HG03060 (cell line): ENCODE measurements at regions not wholly inside any gene's neighbourhood (a gene's known extent, or its start where the extent isn't known, plus 50 kb on each side); places are given as distances from the start of the nearest gene placed in this dataset.
"Not testable (repeated sequence)": the region's sequence is repeated elsewhere in the genome, so short reads cannot be mapped to it uniquely, and the experiment has no call there.

Experiments
- ATAC-seq: cut with Tn5 transposase; IDR thresholded peaks from one replicate; pipeline ENCODE4 v1.9.1; 2021; ENCODE audit warnings: low read depth, moderate number of reproducible peaks; ENCODE audit not compliant: unreplicated experiment

DNA sequence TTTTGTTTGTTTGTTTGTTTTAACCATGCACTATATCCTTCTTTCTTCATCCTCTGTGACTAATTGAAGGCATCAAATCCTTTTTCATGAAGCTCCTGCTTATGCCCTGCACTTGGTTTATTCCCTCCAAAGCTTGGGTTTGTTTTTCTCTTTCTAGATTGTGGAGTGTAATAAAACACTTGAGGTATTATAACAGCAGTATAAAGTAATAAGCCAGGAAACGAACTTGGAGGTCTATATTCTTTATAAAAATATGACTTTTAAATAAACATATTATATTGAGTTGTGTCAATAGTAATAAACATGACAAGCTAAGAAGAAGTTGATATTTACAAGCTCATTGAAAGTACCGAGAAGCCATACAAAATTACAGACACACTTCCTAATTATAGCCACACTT is 659.4 kb downstream of the RFPL4B start:
- no peak for ATAC-seq

DNA sequence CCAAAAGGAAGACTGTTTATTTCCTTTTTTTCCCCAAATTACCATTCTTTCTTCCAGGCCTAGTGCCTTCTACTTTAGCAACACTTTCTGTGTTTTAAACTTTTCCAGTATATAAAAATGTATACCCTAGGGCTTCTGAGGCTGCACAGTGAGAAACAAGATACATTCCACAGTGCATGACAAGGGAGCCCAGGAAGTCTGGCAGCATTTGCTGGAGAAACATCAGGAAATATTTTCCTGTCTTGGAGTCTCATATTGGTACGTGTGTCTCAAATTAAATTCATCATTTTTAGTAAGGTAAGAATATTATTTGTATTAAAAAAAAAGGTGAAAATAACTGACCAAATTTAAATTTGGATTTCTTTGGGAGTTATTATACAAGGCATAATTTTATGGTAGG is 662.6 kb downstream of the RFPL4B start:
- no peak for ATAC-seq

DNA sequence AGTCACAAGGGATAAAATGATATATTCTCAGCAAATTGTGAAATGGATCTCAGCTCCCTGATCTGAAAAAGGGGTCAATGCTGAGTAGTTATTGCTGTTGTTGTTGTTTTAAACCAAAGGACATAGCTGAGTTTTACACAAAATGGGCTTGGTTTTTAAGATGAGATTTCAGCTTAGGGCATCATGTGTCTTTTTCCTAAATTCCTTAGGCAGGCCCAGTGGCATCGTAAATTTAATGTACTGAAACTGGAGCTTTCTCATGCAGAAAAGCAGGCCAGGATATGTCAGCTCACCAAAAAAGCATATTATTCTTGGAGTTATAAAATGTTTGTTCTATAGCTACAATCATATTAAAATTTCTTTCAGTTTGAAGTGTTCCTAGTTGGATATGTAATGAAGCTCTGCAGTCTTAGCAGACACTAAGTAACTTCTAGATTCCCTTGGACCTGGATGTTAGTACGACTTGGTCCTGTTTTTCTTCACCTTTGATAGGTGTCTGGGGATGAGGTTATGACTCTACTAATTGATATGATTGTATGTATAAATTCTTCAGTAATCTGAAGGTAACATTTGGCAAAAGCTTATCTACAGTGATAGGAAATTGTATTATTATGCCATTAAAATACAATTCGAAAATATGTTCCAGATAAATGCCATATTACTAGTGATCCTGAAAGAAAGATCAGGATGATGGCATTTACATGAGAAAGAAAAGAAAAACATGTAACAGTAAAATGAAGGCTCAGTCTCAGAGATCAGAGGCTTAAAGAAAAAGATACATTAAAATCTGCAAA is 663.3 kb downstream of the RFPL4B start:
- ATAC-seq = no peak

DNA sequence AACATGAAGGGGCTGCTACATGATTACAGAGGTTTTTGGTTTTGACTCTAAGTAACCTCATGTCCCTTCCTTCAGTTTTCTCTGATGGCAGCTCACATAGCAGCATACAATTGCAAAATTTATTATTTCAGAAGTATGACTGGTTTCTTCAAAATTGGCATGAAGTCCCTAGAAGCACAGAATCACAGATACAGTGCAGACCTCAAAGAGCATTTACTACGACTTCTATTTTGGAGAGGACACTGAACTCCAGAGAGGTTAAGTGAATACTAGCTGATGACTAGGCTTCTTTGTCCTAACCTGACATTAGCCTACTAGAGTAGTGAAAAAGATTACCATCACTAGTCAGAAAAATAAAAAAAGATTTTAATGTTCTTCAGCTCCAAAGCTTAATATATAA is 664.3 kb downstream of the RFPL4B start:
- ATAC-seq = no peak

DNA sequence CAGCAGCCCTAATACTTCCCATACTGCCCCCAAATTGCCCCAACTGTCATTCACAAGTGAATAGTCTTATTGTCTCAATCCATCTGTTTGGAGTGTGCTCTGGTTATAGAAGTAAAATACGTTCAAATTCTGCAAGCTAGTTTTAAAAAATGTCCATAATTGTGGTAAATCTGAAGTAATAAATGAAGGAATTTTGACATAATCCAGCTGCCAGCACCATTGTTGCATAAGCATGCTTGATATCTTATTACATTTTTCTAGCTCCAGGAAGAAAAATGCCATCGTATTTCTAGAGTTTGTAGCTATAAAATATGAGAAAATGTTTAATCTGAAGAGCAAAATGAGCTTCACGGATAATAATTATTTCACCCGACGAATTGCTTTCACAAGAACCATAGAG is 664.7 kb downstream of the RFPL4B start:
- ATAC-seq = no peak

DNA sequence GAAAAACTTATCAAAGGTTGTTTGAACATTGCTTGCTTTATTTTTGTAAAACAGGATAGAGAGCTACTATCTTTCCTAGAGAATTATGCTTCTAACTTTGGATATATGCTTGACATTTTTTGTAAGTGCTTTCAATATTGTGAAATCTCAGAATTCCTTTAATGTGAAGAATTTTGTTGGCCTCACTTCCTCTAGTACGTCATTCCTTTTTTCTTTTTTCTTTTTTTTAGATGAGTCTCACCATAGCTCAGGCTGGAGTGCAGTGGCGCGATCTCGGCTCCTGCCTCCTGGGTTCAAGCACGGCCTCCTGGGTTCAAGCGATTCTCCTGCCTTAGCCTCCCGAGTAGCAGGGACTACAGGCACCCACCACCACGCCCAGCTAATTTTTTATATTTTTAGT is 668.1 kb downstream of the RFPL4B start:
- no peak for ATAC-seq

DNA sequence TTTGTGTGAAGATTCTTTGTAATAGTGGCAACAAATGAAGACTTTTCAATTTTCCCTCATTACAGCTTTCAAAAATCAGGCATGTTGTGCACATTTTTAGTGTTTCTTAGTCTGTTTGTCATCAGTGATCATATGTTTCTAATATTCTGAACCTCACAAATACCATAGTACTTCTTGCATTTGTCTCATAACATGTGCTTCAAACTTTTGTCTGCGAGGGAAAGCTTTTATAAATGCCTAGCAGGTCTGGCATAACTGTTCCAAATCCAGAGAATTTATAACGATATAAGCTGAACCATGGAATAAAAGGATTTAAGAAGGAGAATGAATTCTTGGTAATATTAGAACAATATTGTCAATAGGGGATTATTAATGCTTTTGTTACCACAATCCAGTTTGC is 670.2 kb downstream of the RFPL4B start:
- no peak for ATAC-seq

DNA sequence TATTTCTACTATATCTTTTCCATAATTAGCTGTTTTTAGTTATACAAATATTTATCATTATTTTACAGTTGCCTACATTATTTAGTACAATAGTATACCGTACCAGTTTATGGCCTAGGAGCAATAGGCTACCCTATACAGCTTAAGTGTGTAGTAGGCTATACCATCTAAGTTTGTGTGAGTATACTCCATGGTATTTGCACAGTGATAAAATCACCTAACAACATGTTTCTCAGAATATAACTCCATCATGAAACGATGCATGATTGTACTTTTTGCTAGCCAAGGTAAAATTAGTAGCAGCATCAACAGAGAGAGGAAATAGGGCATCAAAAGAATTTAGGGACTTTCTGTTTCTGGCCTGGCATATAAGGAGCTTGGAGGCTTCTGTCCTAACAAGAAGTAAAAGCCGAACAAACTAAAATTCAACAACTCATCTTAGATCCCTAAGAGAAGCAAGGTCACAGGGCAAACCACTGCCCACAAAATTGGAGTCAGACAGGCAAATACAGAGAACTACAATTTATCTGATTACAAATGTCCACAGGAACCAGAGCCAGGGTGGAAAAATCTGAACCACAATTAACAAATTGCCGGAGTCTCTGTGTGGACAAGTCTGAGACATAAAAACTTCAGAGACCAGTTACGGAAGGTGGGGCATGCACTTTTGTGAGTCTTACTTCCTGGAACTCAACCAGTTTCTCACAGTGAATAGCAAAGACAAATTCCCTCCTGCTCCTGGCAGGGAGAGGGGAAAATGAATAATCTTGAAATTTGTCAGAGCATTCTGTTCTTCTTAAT is 671.4 kb downstream of the RFPL4B start:
- ATAC-seq = no peak

DNA sequence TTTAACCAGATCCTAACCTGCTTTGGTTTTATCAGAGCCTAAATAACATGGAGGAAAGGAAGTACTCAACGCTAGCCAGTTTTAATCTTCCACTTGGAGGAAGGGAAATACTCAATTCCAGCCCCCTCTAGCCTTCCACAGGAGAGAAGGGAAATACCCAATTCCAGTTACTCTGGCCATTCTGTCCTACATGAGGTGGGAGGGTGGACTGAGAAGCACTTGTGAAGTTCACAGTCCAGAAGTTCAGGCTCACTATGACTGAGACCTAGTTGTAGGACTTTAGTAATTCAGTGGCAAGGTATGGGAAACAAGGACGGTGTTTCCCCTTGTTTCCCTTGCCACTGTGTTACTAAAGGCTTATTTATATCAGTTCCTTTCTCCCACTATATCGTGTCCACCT is 672.0 kb downstream of the RFPL4B start:
- ATAC-seq = no peak

DNA sequence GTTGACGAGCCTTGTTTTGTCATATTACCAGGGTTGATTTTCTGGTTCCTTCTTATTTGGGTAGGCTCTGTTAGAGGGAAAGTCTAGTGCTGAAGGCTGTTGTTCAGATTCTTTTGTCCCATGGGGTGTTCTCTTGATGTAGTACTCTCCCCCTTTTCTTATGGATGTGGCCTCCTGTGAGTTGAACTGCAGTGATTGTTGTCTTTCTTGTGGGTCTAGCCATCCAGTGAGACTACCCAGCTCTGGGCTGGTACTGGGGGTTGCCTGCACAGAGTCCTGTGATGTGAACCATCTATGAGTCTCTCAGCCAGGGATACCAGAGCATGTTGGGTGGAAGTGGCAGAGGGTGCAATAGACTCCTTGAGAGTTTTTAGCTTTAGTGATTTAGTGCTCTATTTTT is 680.6 kb downstream of the RFPL4B start:
- ATAC-seq = no peak

DNA sequence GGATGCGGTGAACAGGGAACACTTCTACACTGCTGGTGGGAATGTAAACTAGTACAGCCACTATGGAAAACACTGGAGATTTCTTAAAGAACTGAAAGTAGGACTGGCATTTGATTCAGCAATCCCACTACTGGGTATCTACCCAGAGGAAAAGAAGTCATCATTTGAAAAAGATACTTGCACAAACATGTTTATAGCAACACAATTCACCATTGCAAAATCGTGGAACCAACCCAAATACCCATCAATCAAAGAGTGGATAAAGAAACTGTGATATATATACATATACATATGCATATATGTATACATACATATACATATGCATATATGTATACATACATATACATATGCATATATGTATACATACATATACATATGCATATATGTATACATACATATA is 682.0 kb downstream of the RFPL4B start:
- ATAC-seq = not testable (repeated sequence)

DNA sequence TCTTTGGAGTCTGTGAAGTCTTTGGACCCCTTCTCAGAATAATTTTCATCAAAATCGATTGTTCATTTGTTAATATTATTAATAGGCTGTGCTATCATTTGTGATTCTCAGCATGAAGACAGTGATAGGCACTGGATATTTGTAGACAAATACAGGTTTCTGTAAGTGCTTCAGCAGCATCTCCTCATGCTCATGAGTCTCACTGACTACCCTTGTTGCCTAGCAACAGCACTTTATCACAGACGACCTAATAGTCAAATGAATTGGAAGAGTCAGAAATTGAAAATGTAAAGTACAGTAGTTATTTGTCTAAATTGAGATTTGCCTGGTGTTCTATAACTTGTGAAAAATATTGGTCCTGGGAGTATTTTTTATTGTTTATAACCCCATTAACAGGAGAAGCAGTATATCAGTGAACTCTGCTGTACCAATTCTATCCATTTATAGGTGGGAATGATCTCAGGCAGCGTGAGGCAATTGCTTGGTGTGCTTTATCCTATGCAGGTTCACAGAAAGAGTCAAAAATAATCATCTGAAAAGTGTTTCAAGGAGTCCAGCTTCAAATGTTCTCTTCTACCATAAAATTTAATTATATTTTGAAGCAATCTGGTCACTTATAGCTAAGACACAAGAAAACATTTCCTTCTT is 684.6 kb downstream of the RFPL4B start:
- ATAC-seq = no peak

DNA sequence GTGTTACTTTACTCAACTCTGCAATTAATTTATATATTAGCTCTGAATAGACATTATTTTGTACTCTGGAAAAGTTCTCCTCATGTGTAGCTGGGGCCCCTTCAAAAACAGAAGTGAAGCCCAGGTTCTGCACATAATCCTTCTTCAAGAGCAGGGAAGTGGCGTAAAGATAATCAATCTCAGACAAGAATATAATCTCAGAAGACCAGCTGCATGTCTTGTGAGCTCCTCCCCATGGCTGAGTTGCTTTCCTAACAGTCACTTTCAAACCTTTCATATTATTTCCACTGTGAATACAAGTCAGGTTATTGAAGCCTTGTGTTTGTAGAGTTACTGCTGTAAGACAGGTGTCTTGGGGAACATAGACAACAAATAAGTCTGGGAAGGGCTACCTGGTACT is 691.9 kb downstream of the RFPL4B start:
- no peak for ATAC-seq

DNA sequence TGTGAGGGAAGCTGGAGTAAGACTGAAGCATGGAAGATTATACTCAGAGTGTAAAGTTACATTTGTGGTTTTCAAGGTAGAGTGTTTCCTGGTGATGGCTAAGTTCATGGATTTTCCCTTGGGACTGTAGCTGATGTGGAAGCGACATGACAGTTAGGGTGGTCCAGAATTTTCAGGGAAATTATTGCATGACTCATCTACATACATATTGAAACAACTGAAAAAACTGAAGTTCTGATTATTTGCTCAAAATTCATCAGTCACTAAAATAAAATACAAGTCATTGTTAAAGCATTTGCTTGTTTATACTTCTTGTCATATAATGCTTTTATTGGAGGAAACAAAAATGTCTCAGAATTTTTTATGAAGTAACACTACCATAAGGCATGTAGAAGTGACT is 700.0 kb downstream of the RFPL4B start:
- no peak for ATAC-seq

DNA sequence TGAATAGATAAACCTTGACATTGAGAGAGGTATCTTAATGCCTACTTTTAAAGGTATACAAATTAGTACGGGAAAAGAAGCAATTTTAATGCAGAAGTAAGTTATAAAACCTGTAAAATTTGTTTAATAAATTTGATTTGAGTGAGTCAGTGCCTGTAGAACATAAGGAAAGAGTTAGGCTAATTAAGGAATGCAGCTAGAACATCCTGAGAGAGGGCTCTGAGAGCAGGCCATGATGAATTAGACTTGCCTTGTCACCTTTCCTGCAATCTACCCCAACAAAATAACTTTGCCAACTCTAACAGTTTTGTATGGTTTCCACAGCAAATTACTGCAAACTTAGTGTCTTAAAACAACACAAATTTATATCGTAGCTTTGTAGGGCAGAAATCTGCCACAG is 700.8 kb downstream of the RFPL4B start:
- no peak for ATAC-seq

DNA sequence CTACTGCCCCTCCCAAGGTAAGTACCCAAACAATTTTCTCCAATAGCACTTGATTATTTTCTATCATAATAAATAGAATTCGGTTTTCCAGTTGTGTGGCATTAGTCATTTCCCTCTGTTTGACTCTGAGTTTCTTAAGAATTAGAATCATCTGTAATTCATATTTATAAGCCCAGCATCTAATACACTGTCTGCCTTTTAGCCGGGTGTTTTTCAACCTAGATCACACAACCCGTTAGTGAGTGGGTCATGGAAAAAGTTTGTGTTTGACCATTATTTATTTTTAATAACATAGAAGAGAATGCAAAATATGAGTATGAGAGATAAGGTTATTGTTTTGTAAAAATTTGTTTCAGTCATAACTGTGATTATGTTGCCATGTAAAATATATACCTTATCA is 701.6 kb downstream of the RFPL4B start:
- no peak for ATAC-seq

DNA sequence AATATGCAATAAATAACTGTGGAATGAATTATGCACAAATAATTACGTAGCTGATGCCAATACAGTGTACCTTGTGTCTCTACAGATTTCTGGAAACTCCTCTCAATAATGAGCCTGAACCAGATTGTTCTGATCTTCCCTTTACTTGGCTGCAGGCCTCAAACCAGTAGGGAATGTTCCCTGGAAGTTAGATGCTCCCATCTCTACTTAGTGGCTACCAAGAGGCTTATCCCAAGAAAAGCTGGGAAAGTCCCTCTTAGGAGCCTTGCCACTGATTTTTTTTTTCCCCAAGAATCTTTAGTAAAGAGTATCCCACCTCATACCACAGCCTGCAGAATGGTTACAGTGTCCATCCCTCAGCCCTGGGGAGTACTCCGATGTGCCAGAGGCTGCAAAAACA is 702.1 kb downstream of the RFPL4B start:
- no peak for ATAC-seq

DNA sequence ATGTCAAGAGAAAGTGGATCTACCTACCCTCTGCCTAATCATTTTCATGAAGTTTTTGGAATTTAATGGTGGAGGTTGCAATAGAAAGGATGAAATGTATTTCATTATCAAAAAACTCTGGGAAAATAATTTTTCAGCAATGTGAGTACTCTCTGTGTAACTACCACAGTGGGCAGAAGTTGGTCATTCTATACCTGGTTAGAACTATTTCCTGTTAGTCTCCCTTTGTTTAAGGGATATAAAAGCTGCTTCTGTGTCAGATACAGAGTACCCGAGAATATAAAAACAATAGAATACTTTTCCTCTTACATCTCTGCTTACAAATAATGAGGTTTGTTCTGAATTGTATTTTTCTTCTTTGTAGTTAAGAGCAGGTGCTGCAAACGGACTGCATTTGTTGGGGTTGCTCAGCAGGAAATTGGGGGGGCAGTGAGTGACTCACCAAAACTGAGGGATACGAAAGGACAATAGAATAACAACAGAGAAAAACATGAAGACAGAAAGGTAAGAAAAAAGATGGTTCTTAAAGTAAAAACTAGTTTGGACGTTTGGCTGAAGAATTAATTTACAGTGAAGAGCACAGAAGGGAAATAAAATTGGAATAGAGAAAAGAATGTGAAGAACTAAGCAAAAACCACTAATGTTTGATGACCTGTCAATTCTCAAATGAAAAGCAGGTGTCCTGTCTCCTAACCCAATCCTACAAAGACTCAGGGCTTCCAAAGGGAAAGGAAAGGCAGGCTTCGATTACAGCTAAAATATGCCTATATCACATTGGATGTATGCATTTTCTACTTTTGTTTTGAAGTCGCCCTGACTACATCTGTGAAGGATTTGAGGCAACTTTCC is 703.1 kb downstream of the RFPL4B start:
- no peak for ATAC-seq

DNA sequence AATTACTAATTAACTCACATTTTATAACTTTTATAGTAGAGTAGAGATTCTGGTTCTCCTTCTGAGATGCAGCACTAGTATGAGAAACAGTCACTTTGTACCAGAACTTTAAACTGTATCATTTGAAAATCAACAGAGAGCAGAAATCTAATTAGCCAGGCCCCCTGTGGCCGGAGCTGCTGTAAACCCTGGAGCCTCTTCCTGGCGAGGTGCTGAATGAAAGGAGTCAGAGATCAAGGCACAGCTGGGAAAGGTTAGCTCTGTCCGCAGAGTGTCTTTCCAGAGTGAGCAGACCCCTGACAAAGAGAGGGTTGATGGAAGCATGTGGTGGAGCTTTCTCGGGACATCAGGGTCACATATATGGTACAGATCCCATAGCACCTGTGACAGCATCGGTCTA is 703.8 kb downstream of the RFPL4B start:
- ATAC-seq = no peak

DNA sequence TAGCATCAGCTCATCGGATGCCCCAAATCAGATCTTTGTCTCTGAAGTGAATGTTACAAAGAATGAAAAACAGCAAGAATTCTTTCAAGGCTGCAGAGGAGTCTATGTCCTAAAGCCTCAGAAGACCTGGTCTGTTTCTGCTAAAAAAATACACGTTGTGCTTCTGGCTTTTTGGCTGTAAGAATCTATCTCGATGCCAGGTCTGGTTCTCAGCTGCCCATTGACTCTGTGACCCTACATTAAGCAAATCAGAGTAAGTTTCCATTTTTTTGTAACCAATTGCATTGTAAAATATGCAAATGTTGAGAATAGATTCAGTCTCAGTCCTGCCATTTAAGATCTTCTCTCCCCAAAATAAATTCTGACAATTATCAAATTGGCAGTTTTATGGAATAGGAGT is 705.4 kb downstream of the RFPL4B start:
- no peak for ATAC-seq

DNA sequence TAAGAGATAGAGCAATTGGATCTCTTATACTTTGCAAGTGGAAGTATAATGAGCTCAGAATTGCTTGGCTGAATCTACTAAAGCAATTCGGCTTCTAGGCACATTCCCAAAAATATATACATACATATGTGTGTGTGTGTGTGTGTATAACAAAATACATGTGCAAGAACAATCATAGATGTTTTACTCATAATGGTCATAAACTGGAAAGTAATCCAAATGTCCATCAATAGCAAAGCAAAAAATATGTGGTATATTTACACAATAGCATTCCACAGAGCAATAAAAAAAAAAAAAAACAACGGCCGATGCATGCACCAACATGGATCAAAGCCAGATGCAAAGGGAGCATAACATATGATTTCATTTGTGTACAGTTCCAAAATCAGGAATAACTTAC is 707.9 kb downstream of the RFPL4B start:
- no peak for ATAC-seq
